GM12891 (cell line): ENCODE measurements at regions not wholly inside any gene's neighbourhood (a gene's known extent, or its start where the extent isn't known, plus 50 kb on each side); places are given as distances from the start of the nearest gene placed in this dataset.

Experiments used
- DNase-seq: peaks from one replicate; pipeline ENCODE4 v3.0.0; 2011; ENCODE audit warnings: low spot score; ENCODE audit not compliant: insufficient read length
- FAIRE-seq: peaks from 2 replicates; lab custom pipeline; 2011; peaks lifted over from hg19 to GRCh38; lab: Jason Lieb, UNC
- PAX5 ChIP-seq: IDR thresholded peaks from 2 replicates; pipeline ENCODE4 v1.6.1; 2011; ENCODE audit warnings: low read length, moderate library complexity, mild to moderate bottlenecking; ENCODE audit not compliant: insufficient read depth, severe bottlenecking
- POLR2A ChIP-seq: IDR thresholded peaks from 2 replicates; pipeline ENCODE4 v1.6.1; 2011; ENCODE audit warnings: low read depth, low read length, control low read depth
- POLR2AphosphoS5 ChIP-seq: IDR thresholded peaks from 2 replicates; pipeline ENCODE4 v1.6.1; 2011; ENCODE audit warnings: low read depth, low read length, control low read depth
- POU2F2 ChIP-seq: IDR thresholded peaks from 2 replicates; pipeline ENCODE4 v1.6.1; 2011; ENCODE audit warnings: low read depth, mild to moderate bottlenecking, control low read depth, low read length, moderate library complexity
- SPI1 ChIP-seq: IDR thresholded peaks from 2 replicates; pipeline ENCODE4 v1.6.1; 2011; ENCODE audit warnings: low read depth, low read length, control low read depth
- TAF1 ChIP-seq: IDR thresholded peaks from 2 replicates; pipeline ENCODE4 v1.6.1; 2011; ENCODE audit warnings: low read depth, low read length, control low read depth

GRCh38 chr1:168368131-168368530 lies 87.5 kb downstream of the TBX19 start:
- no peak for FAIRE-seq
- no peak for DNase-seq
- TF ChIP-seq PAX5 (no peak), POU2F2 (no peak), TAF1 (no peak), POLR2A (no peak), SPI1 (no peak), POLR2AphosphoS5 (no peak)

GRCh38 chr1:168365719-168366479 lies 85.2 kb downstream of the TBX19 start:
- DNase-seq (no peak), FAIRE-seq (no peak)
- TF ChIP-seq SPI1 (no peak), PAX5 (no peak), POU2F2 (no peak), POLR2A (no peak), TAF1 (no peak), POLR2AphosphoS5 (no peak)
